NCI-H2107 (cell line): ENCODE measurements at regions not wholly inside any gene's neighbourhood (a gene's known extent, or its start where the extent isn't known, plus 50 kb on each side); places are given as distances from the start of the nearest gene placed in this dataset.
"Not testable (repeated sequence)": the region's sequence is repeated elsewhere in the genome, so short reads cannot be mapped to it uniquely, and the experiment has no call there.

Experiments used
- DNase-seq: peaks from one replicate; lab custom pipeline; 2025; lab: John Stamatoyannopoulos, UW

DNA sequence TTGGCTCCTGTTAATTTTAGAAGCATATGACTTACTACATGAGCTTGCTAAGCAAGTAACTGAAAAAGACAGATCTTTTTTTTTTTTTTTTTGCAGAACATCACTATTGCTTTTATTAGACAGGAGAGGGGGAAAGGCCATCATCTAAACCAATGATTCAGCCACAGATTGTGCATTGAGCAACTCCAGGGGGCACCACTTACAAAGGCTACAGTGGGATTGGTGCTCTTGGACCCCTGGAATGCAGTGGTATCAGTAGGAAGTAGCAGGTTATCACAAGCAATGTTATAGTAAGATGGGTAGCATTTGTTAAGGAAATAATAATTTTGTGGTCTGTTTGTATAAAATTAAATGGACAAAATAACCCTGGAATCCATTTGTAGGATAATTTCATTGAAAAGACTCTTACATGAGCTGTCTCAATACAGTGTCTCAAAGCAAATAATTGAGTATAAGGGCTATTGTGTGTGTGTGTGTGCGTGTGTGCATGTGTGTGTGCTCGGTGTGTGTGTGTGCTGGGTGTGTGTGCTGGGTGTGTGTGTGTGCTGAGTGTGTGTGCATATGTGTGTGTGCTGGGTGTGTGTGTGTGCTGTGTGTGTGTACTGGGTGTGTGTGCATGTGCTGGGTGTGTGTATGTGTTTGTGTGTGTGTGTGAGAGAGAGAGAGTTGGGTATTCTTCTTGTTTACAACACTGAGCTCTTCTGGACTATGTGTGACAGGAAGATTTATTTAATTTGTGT is 296.3 kb downstream of the PCDH7 start:
- no peak for DNase-seq

DNA sequence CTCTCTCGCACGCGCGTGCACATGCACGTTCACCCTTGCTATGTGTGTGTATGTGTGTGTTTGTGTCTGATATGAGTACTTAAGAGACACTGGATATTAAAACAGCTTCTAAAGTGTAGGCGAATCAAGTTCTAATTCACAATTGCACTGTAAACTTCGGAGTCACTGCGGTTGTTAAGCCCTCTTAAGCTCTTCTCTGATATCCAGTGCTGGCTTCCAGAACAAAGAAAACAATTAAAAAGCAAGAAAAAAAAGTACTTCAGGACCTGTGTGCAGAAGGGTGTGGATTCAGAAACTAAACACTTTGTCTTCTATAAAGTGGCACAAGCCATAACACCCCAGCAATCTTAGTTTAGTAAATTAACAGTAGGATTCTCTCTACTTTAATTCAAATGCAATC is 300.2 kb downstream of the PCDH7 start:
- no peak for DNase-seq

DNA sequence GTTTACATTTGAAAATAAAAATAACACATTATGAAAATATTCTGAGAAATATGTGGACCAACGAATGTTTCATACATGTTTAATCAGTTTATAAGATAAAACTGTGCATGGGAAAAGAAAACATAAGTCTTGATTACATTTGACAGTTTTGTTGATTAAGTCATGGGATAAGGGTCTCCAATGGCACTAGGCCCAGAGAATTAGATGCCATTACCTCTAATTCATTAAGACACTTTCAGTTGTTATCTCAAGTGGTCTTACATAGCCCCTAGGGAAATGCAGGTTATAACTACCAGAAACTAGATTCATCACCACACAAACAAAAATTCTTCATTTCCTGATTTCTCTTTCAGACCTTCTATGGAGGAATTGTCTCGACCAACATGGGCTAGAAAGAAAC is 300.8 kb downstream of the PCDH7 start:
- no peak for DNase-seq

DNA sequence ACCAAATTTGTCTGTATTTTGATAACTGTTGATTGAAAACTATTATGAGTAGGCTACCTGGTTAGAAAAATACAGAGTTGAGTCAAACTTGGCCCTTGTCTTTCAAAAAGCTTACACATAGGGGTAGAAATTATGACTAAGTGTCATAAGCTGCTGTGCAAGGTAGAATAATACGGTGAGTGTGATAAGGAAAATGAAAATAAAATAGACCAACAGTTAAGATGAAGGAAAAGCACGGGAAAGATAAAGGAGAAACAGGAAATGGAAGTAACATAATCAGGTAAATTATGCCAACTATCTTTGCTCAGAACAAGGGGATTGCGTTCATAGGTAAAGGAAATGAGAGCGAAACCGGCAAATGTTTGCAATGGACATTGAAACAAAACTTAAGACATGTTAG is 302.5 kb downstream of the PCDH7 start:
- DNase-seq = no peak

DNA sequence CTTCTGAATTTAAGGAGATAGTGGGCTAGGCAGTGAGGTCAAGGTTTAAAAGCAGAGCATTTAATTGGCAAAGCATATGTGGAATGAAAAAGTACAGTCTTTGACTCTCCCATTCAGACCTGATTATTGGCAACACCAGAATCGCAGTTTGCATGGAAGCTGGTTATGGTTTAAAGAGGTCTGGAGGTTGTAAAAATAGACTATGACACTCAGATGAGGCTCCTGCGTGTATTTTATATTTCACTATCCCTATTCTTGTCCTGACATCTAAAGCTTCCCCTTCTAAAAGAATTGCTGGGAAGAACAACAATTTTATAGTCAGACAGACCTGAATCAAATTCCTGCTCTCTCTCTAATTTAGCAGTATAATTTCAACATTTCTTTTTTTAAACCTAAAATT is 302.9 kb downstream of the PCDH7 start:
- DNase-seq = no peak

DNA sequence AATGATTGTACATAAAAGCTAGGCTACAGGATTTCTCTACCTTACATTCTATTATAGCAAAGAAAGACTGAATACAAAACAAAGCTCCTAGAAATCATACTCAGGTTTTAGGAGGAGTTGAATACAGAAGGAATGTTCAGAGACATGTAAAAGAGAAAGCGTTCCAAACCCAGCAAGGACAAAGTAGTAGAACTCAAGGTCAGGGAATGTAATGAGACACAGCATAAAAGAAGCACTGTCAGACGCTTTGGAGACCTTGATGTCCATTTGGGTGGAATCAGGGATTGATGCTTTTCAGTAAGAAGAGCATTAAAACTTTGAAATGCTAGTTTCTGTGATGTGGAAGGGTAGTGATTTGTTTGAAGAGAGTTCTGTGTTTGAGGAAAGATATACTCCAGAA is 303.6 kb downstream of the PCDH7 start:
- DNase-seq = no peak

DNA sequence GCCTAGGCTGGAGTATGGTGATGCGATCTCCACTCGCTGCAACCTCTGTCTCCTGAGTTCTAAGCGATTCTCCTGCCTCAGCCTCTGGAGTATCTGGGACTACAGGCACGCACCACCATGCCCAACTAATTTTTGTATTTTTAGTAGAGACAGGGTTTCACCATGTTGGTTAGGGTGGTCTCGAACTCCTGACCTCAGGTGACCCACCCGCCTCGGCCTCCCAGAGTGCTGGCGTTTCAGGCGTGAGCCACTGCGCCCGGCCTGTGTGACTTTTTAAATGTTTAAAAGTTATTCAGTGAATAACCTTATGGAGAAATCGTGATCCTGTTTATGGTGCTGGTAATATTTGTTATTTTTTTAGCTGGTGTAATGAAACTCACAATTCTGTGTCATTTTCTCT is 304.6 kb downstream of the PCDH7 start:
- DNase-seq = not testable (repeated sequence)

DNA sequence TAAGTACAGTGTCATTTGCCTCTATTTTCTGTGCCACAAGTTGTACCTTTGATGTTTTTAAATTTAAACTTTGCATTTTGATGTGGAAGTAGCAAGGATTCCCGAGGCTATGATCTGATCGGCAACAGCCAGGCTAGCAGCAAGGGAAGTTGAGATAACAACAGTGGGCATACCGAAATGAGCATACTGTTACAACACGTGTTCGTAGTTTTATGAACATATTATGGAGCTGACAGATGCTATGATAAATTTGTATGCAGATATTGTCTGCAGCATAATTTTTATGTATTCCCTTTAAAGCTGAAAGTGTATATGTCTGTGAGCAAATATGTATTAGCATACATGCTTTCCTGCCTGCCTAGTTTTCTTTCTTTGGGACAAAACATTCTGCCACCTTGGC is 306.1 kb downstream of the PCDH7 start:
- no peak for DNase-seq

DNA sequence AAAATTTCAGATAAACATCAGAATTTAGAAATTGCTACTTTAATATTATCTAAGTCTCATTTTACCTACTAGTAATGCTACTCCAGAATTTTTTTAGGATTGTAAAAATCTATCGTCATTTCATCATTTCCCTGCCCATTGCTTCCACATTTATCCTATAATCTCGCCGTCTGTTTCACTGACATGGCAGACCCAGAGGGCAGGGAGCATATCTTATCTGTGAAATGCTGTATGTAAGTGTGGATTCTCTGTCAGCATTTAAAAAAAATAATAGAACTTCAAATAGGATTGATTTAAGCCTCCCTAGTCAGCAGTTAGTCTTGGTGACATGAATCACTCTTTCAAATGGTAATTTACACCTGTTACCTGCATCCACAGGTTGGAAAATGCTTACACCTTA is 314.4 kb downstream of the PCDH7 start:
- DNase-seq = no peak

DNA sequence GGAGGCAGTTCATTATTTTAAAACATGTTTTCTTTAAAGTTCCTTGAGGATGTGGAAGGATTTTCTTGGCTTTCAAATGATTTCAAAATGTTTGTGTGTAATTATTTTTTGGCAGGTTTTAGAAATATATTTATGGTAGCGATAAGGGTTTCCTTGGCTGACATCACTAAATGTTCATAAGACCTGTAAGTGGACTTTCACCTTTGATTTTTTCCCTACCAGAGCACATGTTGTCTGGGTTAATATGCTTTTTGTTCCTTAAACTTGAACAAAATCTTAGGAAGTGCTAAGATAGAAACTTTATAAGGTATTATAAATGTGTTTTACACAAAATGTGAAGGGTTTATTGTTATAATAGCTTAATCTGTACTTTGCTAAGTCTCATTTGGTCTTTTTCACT is 315.6 kb downstream of the PCDH7 start:
- no peak for DNase-seq

DNA sequence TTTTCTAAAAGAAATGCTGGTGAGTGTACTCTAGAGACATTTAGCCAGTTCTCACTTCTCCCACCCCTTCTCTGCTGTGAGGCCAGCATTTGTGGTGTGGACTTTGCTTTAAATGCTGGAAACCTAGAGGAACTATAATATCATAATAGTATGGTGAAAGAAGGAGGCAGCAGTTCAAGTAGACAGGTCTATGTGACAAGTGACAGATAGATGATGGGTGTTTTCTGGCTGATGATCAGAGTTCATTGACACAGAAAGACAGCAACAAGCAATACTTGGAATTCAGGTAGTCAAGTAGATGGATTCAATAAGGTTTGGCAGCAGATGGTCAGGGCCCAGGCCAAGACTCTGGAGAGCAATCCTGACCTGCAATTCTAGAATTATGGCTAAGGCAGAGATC is 317.5 kb downstream of the PCDH7 start:
- no peak for DNase-seq

DNA sequence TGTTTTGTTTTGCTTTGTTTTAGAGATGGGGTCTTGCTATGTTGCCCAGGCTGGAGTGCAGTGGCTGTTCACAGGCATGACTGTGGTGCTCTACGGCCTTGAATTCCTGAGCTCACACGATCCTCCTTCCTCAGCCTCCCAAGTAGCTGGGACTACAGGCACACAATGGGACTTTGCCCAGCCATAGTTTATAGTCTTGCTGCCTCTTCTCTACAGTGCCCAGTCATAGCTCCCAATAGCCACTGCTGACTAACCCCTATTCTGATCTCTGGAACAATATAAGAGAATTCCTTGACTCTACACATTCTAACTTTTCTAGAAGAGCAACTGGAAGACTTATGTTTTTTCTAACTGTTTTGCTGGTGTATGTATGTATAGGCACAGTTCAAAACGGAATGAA is 319.2 kb downstream of the PCDH7 start:
- no peak for DNase-seq

DNA sequence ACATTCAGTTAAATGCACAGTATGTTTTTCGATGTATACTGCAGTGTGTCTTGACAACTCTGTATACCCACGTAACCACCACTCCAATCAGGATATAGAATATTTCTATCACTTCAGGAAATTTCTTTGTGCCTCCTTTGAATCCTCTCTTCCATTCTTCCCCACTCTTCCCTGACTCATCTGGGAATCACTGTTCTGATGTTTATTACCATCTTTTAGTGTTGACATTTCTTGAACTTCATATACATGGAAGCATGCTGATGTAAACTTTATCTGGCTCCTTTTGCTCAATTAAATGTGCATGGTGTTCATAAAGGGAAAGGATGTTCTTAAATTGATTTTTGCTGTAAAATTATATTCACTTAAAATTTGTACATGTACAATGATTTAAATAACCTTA is 319.9 kb downstream of the PCDH7 start:
- no peak for DNase-seq

DNA sequence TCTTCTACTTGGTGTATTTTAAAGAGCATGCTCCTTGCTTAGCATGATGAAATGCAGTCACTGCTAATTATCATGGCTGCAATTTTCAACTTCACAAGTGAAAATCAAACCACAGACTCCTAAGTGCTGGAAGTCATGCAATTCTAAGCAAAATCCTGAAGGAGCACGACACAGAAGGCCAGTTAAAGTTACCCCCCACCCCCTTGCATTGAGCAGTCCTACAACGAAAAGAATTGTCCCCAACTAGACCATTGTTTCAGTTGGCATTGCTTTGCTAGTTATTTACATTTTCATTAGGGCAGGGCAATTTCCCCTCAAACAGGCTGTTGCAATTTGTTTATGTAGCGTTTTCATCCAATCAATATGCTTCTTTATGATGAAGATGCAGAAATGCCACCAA is 321.2 kb downstream of the PCDH7 start:
- DNase-seq = no peak

DNA sequence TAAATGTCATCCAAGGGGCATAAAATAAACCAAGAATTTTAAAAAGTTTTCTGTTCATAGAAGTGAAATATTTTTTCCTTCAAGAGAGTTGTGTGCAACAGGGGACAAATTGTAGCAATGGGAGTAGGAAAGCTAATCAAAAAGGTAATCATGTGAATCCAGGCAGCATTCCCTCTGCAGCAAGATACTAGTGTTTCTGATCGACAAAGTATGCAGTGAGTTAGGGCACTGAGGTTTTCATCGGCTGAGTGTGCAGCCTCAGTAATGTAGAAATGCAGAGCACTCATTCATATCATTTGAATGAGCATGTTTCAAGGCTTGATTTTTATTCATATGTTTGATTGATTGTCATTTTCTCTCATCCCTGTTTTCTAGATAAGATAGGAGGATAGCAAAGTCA is 321.7 kb downstream of the PCDH7 start:
- no peak for DNase-seq

DNA sequence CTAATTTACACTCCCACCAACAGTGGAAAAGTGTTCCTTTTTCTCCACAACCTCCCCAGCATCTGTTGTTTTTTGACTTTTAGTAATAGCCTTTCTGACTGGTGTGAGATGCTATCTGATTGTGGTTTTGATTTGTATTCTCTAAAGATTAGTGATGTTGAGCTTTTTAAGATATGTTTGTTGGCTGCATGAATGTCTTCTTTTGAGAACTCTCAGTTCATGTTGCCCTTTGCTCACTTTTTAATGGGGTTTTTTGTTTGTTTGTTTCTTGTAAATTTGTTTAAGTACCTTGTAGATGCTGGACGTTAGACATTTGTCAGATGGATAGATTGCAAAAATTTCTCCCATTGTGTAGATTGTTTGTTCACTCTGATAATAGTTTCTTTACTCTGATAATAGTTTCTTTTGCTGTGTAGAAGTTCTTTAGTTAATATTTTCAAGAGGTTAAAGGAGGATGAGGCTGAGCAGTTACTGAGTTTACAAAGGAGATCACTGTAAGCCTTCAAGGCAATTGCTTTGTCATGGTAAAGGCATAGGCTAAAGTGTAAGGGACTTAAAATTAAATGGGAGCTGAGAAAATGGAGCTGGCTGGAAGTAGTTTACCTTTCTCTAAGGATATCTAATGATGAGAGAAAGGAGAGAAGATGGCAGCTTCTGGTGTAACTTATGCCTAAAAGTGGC is 323.4 kb downstream of the PCDH7 start:
- no peak for DNase-seq

DNA sequence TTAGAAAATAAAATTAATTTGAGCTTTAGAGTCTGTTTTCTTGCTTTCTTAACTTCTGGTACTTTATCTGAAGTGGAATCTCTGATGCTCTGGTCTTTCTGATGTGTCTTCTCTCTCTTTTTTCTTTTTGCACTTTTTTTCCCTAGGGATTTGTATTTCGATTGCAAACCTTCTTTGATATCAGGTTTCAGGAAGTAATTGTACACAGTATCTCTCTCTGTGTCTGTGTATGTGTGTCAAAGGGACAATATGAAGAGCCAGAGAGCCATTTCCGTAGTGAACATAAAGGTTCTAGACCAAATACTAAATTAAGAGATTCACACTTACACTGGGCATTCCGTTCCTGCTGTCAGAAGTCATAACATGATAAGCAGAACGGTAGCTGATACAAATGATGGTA is 325.0 kb downstream of the PCDH7 start:
- DNase-seq = no peak

DNA sequence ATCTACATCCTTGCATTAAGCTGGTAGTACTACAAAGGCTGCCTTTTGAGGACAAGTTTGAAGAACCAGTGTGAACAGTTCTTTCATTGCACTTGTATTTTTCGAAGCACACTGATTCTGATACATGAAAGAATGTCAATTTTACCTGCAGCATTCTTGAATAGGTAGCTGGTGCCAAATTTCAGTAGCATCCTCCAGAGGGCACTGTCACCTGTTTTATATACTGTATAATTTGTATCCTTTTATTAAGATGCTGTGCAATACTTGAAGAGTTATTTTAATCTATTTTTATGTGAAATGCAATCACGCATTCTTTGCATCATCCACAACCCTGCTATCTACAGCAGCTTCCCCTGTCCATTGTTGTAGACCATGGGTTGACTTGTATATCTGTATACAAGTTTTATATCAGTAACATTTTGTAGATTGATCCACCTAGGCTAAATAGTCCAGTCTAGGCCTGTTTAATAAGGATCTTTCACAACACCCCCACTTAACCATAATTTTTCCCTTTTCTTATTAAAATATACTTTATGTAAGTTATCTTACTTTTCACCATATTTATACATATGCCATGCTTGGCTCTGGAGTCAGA is 325.7 kb downstream of the PCDH7 start:
- no peak for DNase-seq

DNA sequence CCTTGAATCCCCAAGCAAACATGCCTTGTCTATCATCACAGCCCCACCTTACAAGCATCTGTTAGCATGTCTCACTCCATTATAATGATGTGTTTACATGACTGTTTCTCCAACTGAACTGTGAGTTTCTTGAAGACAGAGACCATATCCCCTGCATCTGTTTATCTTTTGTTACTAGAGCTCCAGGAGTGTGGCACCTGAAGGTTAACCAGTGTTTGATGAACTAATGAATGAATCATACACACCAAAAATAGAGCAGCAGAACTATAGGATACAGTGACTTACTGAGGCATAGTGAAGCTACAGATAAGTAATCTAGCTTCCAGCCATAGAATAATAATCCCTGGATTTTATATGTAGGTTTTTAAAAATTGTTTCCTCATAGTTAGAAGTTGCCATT is 331.0 kb downstream of the PCDH7 start:
- DNase-seq = no peak

DNA sequence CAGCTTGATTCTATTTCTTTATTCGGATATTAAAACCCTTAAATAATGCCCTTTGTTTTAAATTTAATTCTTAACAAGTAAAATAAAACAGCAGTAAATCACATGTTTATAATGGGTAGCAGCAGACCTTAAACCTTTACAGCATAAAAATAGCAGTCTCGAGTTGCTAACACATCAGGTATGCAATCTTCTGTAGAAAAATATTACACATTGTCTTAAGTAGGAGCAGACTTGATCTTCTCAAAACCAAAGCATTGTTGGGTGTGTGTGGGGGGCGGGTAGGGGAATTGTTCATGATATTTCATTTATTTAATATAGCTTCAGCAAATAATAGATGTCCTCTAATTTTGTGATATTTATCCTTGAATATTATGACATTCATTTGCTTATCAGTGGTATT is 331.4 kb downstream of the PCDH7 start:
- no peak for DNase-seq

DNA sequence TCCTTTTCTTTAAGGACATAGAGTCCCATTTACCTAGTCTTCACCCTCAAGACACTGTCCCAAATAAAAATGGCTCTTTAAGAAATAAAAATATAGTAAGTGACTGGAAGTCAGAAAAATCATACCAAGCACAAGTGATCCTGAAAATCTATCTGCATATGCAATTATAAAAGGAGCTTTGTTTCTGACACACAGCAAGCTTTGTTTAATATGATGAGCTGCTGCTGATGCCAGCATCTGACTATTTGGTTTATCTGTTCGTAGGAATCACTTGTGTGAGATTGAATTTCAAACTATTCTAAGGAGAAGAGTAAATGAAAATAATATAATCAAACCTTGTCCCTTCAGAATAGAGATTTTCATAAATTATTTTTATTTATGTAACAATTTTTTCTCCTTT is 332.4 kb downstream of the PCDH7 start:
- no peak for DNase-seq

DNA sequence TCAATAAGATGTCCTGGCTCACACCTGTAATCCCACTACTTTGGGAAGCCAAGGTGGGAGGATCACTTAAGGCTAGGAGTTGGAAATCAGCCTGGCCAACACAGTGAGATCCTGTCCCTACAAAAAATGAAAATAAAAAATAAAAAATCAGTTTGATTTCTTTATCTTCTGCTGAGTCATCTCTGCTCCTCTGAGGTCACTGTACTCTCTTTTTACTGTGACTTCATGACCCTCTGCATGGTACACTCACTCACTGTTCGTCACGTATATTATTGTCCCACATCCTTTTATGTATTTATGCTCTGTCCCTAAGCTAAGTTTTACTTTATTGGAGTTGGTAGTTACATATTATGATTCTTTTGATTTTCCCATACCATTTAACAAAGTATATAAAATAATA is 333.3 kb downstream of the PCDH7 start:
- no peak for DNase-seq

DNA sequence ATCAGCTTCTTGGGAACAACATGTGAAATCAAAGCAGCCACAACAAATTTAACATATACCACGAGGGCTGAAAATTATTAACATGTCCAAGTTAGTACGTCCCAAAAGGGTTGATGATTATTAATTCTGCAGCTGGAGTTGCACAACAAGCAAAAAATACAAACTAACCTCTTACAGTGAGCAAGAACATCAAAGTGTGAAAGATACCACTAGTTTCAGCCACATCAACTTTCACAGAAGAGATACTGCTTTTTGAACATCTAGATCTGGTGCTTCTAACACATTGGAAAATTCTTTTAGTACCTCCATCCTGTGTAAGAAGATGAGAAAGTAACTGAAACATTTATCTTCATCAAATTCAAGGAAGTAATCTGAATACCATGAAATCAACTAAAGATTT is 334.1 kb downstream of the PCDH7 start:
- DNase-seq = no peak

DNA sequence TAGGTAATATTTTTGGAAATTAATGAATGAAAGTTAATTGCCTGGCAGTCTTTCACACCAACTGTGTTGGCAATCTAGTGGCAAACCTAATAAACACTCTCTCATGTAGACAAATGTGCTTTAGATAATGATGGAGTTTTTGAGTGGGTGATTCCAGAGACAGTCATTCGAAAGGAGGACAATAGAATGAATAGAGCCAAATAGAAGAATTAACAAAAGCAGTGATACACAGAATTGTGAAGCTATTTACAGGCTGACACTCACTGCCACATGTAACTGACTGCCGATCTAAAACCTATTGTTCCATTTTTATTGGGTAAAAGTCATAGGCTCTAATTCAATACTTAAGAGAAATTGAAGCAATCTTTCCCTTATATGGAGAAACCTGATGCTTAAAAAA is 338.5 kb downstream of the PCDH7 start:
- DNase-seq = no peak
